ENCODE measurements at regions not wholly inside any gene's neighbourhood (a gene's known extent, or its start where the extent isn't known, plus 50 kb on each side); places are given as distances from the start of the nearest gene placed in this dataset.

GRCh38 chr15:35197306-35197705 lies 112.2 kb upstream of the NANOGP8 start:
- intact Hi-C loops (cut with micrococcal nuclease) (no loop called here), dilution Hi-C loops (cut with HindIII; ENCODE audit: low sequenced_read_pairs, unreplicated experiment) (no loop called here), in situ Hi-C loops (cut with MboI; ENCODE audit: low sequenced_read_pairs) (no loop called here)
- no peak overlapping the region for H3K56ac ChIP-seq (ENCODE audit: extremely low read depth, insufficient read depth, low read length)
- no peak overlapping the region for H2AK5ac ChIP-seq (ENCODE audit: low read depth, low read length)
- H3K4me2 ChIP-seq (ENCODE audit: low read depth, low read length), result no peak overlapping the region
- H2BK15ac ChIP-seq (ENCODE audit: low read depth, low read length), result no peak overlapping the region
- no peaks in the 10 kb centered on the region for H3K36me3 ChIP-seq (ENCODE audit: control insufficient read depth, insufficient read depth, low read length)
- H2BK20ac ChIP-seq (ENCODE audit: low read depth, low read length), result no peak overlapping the region
- H3K9me1 ChIP-seq (ENCODE audit: insufficient read depth, low read length), result no peaks in the 10 kb centered on the region
- H3K23ac ChIP-seq (ENCODE audit: low read depth, low read length), result no peak overlapping the region
- POLR2A ChIA-PET (ENCODE audit: unreplicated experiment), result no interaction called here
- ATAC-seq (ENCODE audit: low read depth), result no peak
- no peak overlapping the region for H2BK120ac ChIP-seq (ENCODE audit: low read depth, low read length)
- no peak overlapping the region for H3K9ac ChIP-seq (ENCODE audit: low read depth, low read length)
- TF ChIP-seq, protein P1, sequence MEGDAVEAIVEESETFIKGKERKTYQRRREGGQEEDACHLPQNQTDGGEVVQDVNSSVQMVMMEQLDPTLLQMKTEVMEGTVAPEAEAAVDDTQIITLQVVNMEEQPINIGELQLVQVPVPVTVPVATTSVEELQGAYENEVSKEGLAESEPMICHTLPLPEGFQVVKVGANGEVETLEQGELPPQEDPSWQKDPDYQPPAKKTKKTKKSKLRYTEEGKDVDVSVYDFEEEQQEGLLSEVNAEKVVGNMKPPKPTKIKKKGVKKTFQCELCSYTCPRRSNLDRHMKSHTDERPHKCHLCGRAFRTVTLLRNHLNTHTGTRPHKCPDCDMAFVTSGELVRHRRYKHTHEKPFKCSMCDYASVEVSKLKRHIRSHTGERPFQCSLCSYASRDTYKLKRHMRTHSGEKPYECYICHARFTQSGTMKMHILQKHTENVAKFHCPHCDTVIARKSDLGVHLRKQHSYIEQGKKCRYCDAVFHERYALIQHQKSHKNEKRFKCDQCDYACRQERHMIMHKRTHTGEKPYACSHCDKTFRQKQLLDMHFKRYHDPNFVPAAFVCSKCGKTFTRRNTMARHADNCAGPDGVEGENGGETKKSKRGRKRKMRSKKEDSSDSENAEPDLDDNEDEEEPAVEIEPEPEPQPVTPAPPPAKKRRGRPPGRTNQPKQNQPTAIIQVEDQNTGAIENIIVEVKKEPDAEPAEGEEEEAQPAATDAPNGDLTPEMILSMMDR (conservative IDR thresholded peaks at IDR 0.05; ENCODE audit: low read depth, low read length), result no peak
- TF ChIP-seq MAZ (IDR thresholded peaks at IDR 0.05; ENCODE audit: borderline replicate concordance, low read depth, low read length) (no peak), CHD1 (IDR thresholded peaks at IDR 0.05; ENCODE audit: low read depth, low read length) (no peak), MXI1 (IDR thresholded peaks at IDR 0.05; ENCODE audit: borderline replicate concordance, low read depth, low read length) (no peak), RCOR1 (IDR thresholded peaks at IDR 0.05; ENCODE audit: insufficient replicate concordance, low read length) (no peak), NFE2L2 (IDR thresholded peaks at IDR 0.05; ENCODE audit: low read depth, low read length) (no peak), MAFK (IDR thresholded peaks at IDR 0.05; ENCODE audit: low read depth, low read length) (no peak), RFX5 (IDR thresholded peaks at IDR 0.05; ENCODE audit: low read depth, low read length) (no peak), SMC3 (IDR thresholded peaks at IDR 0.05; ENCODE audit: low read depth, low read length) (no peak), BHLHE40 (IDR thresholded peaks at IDR 0.05; ENCODE audit: low read depth, low read length) (no peak), POLR2A (IDR thresholded peaks at IDR 0.05; ENCODE audit: low read depth, low read length) (no peak), RAD21 (IDR thresholded peaks at IDR 0.05; ENCODE audit: low read length) (no peak), FOS (IDR thresholded peaks at IDR 0.05; ENCODE audit: low read depth, low read length) (no peak), CEBPB (IDR thresholded peaks at IDR 0.05; ENCODE audit: low read depth, low read length) (no peak)
- TF ChIP-seq, protein P2, sequence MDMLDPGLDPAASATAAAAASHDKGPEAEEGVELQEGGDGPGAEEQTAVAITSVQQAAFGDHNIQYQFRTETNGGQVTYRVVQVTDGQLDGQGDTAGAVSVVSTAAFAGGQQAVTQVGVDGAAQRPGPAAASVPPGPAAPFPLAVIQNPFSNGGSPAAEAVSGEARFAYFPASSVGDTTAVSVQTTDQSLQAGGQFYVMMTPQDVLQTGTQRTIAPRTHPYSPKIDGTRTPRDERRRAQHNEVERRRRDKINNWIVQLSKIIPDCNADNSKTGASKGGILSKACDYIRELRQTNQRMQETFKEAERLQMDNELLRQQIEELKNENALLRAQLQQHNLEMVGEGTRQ (IDR thresholded peaks at IDR 0.05; ENCODE audit: low read depth, low read length), result no peak
- no peak overlapping the region for H4K8ac ChIP-seq (ENCODE audit: low read depth in 2 of 2, low read length in 2 of 2)
- no peak overlapping the region for H3K14ac ChIP-seq (replicated peaks; ENCODE audit: low read depth, low read length)
- no peak overlapping the region for H3K18ac ChIP-seq (ENCODE audit: low read depth, low read length)
- BruUV-seq (replicated peaks), result no TSS peak
- no peak overlapping the region for H3K27ac ChIP-seq (ENCODE audit: insufficient read depth, low read length)
- no peak overlapping the region for H2AK9ac ChIP-seq (replicated peaks; ENCODE audit: low read depth, low read length, poor library complexity)
- no peak overlapping the region for H4K91ac ChIP-seq (ENCODE audit: insufficient read depth, low read depth, low read length)
- no peak overlapping the region for H2AFZ ChIP-seq (replicated peaks; ENCODE audit: low read length, poor library complexity)
- H4K5ac ChIP-seq (ENCODE audit: low read depth, low read length), result no peak overlapping the region
- H4K20me1 ChIP-seq (ENCODE audit: insufficient read depth, low read length), result no peaks in the 10 kb centered on the region
- no peaks in the 10 kb centered on the region for H3K27me3 ChIP-seq (ENCODE audit: control insufficient read depth, insufficient read depth, low read length)
- no peaks in the 10 kb centered on the region for H3K79me1 ChIP-seq (ENCODE audit: low read depth in 1 of 2, low read length in 2 of 2)
- CTCF ChIA-PET, result interaction anchor here (0.7 kb wide), 1 partner anchor 10 kb away, joined by 3 read pairs; no protein-coding TSS in a partner anchor
- H2BK5ac ChIP-seq (ENCODE audit: low read depth, low read length, poor library complexity, severe bottlenecking), result no peak overlapping the region
- no peak overlapping the region for H3K4ac ChIP-seq (ENCODE audit: low read depth, low read length)
- H3K4me3 ChIP-seq (ENCODE audit: insufficient read depth, low read depth, low read length), result no peak overlapping the region
- H3K4me1 ChIP-seq (ENCODE audit: control insufficient read depth, insufficient read depth, low read length), result no peaks in the 10 kb centered on the region
- DNase-seq, result no peak
- H3K9me3 ChIP-seq (ENCODE audit: control insufficient read depth, insufficient read depth, low read length), result no peaks in the 10 kb centered on the region
